ENCODE measurements at regions not wholly inside any gene's neighbourhood (a gene's known extent, or its start where the extent isn't known, plus 50 kb on each side); places are given as distances from the start of the nearest gene placed in this dataset.

- H3K9me2 ChIP-seq (replicated peaks; ENCODE audit: insufficient read depth, low read length): no peaks in the 10 kb centered on the region
- H3K4me1 ChIP-seq (ENCODE audit: low read length): no peaks in the 10 kb centered on the region
- TF ChIP-seq EZH2phosphoT487 (IDR thresholded peaks at IDR 0.05; ENCODE audit: low read length) (no peak), EZH2 (optimal IDR thresholded peaks at IDR 0.05; ENCODE audit: low read depth, low read length) (no peak)
- TF ChIP-seq, protein P1, sequence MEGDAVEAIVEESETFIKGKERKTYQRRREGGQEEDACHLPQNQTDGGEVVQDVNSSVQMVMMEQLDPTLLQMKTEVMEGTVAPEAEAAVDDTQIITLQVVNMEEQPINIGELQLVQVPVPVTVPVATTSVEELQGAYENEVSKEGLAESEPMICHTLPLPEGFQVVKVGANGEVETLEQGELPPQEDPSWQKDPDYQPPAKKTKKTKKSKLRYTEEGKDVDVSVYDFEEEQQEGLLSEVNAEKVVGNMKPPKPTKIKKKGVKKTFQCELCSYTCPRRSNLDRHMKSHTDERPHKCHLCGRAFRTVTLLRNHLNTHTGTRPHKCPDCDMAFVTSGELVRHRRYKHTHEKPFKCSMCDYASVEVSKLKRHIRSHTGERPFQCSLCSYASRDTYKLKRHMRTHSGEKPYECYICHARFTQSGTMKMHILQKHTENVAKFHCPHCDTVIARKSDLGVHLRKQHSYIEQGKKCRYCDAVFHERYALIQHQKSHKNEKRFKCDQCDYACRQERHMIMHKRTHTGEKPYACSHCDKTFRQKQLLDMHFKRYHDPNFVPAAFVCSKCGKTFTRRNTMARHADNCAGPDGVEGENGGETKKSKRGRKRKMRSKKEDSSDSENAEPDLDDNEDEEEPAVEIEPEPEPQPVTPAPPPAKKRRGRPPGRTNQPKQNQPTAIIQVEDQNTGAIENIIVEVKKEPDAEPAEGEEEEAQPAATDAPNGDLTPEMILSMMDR (IDR thresholded peaks at IDR 0.05; ENCODE audit: low read length): no peak
- no peak overlapping the region for H3K27ac ChIP-seq (ENCODE audit: low read length)
- H3K79me2 ChIP-seq (ENCODE audit: low read length): no peaks in the 10 kb centered on the region
- no peaks in the 10 kb centered on the region for H3K27me3 ChIP-seq (replicated peaks; ENCODE audit: insufficient read depth, low read length)
- H3K9me3 ChIP-seq (replicated peaks; ENCODE audit: insufficient read depth, low read length): no peaks in the 10 kb centered on the region
- H3K9ac ChIP-seq (ENCODE audit: low read length): no peak overlapping the region
- no peaks in the 10 kb centered on the region for H3F3A ChIP-seq (ENCODE audit: insufficient read depth, low read length)
- H2AFZ ChIP-seq (ENCODE audit: low read length): no peak overlapping the region
- no peaks in the 10 kb centered on the region for H3K36me3 ChIP-seq (replicated peaks; ENCODE audit: insufficient read depth, low read length)
- no peaks in the 10 kb centered on the region for H4K20me1 ChIP-seq (ENCODE audit: insufficient read depth, low read length)
- no peak overlapping the region for H3K4me3 ChIP-seq (ENCODE audit: low read length)
- H3K4me2 ChIP-seq (ENCODE audit: low read depth, low read length): no peak overlapping the region
- no peak for DNase-seq
Measured at GRCh38 chr9:80842389-80842788, 847.0 kb downstream of the TLE1 start.

DNA sequence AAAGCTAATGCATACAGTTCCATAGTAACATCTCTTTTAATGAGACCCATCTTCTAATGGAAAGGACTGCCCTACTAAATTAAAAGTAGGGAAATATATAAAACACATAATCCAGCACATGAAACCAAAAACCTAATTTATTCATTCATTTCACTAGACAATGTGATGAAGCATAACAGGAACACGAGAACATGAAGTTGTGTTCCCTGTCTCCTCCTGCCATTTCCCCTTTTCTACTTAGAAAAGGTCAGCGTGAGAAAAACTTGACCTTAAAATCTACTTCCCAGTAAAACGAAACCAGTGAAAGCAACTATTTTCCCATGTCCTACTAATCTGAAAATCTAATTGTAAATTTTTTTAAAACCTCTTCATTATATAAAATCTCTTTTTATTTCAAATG, 847.5 kb downstream of the TLE1 start:
- H3K9me2 ChIP-seq (replicated peaks; ENCODE audit: insufficient read depth, low read length): no peaks in the 10 kb centered on the region
- no peaks in the 10 kb centered on the region for H3K27me3 ChIP-seq (replicated peaks; ENCODE audit: insufficient read depth, low read length)
- no peak overlapping the region for H3K27ac ChIP-seq (ENCODE audit: low read length)

DNA sequence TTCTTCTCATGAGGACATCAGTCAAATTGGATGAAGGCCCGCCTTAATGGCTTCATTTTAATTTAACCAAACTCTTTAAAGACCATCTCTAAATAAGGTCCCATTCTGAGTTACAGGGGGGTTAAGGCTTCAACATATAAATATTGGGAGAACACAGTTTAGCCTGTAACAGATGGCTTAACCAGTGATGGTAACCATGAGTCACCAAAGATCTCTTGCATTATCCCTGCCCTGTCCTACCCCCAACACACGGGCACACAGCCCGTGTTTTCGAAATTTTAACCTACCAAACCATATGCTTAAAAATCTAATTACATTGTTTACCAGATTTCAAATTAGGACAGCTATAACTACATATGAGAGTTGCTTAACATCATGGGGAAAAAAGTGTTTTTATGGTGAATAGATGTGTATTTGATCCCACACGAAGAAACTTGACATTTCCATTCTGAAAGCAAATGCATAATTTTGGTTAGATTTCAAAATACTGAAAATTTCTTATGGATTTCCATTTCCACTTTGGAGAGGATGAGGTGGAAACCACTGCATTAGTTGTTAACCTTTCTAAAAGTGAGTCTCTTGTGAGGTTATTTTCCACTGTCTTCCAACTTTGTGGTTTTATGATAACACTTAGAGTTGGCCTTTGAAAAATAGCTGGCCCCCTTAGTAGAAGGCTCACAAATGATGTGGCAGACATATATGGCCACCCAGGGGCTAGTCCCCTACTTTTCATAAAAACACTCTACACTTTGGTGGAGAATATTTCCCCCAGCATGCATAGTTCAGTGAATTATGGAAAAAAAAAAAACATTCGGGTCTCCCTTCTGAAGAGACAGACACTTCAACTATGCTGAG, 849.3 kb downstream of the TLE1 start:
- no peak overlapping the region for H3K9ac ChIP-seq (ENCODE audit: low read length)
- no peaks in the 10 kb centered on the region for H3K4me1 ChIP-seq (ENCODE audit: low read length)
- H3K36me3 ChIP-seq (replicated peaks; ENCODE audit: insufficient read depth, low read length): no peaks in the 10 kb centered on the region
- H3K27ac ChIP-seq (ENCODE audit: low read length): no peak overlapping the region
- no peaks in the 10 kb centered on the region for H4K20me1 ChIP-seq (ENCODE audit: insufficient read depth, low read length)
- TF ChIP-seq EZH2phosphoT487 (IDR thresholded peaks at IDR 0.05; ENCODE audit: low read length): no peak
- TF ChIP-seq EZH2 (optimal IDR thresholded peaks at IDR 0.05; ENCODE audit: low read depth, low read length): no peak
- TF ChIP-seq, protein P1 (IDR thresholded peaks at IDR 0.05; ENCODE audit: low read length): no peak
- no peak overlapping the region for H2AFZ ChIP-seq (ENCODE audit: low read length)
- no peak for DNase-seq
- no peaks in the 10 kb centered on the region for H3K9me3 ChIP-seq (replicated peaks; ENCODE audit: insufficient read depth, low read length)
- no peak overlapping the region for H3K4me2 ChIP-seq (ENCODE audit: low read depth, low read length)
- no peak overlapping the region for H3K4me3 ChIP-seq (ENCODE audit: low read length)
- H3K79me2 ChIP-seq (ENCODE audit: low read length): no peaks in the 10 kb centered on the region
- no peaks in the 10 kb centered on the region for H3K9me2 ChIP-seq (replicated peaks; ENCODE audit: insufficient read depth, low read length)
- H3F3A ChIP-seq (ENCODE audit: insufficient read depth, low read length): no peaks in the 10 kb centered on the region
- H3K27me3 ChIP-seq (replicated peaks; ENCODE audit: insufficient read depth, low read length): no peaks in the 10 kb centered on the region

More for the DNA sequence above, 847.5 kb downstream of the TLE1 start:
- TF ChIP-seq, protein P1 (IDR thresholded peaks at IDR 0.05; ENCODE audit: low read length): no peak
- TF ChIP-seq EZH2 (optimal IDR thresholded peaks at IDR 0.05; ENCODE audit: low read depth, low read length) (no peak), EZH2phosphoT487 (IDR thresholded peaks at IDR 0.05; ENCODE audit: low read length) (no peak)
- H3K4me1 ChIP-seq (ENCODE audit: low read length): no peaks in the 10 kb centered on the region
- H3K4me2 ChIP-seq (ENCODE audit: low read depth, low read length): no peak overlapping the region
- no peak for DNase-seq
- H3K79me2 ChIP-seq (ENCODE audit: low read length): no peaks in the 10 kb centered on the region
- H3K4me3 ChIP-seq (ENCODE audit: low read length): no peak overlapping the region
- H3K9me3 ChIP-seq (replicated peaks; ENCODE audit: insufficient read depth, low read length): no peaks in the 10 kb centered on the region
- no peak overlapping the region for H3K9ac ChIP-seq (ENCODE audit: low read length)
- H3K36me3 ChIP-seq (replicated peaks; ENCODE audit: insufficient read depth, low read length): no peaks in the 10 kb centered on the region
- no peaks in the 10 kb centered on the region for H3F3A ChIP-seq (ENCODE audit: insufficient read depth, low read length)
- no peaks in the 10 kb centered on the region for H4K20me1 ChIP-seq (ENCODE audit: insufficient read depth, low read length)
- H2AFZ ChIP-seq (ENCODE audit: low read length): no peak overlapping the region
